SK-N-SH (cell line): ENCODE measurements at regions not wholly inside any gene's neighbourhood (a gene's known extent, or its start where the extent isn't known, plus 50 kb on each side); places are given as distances from the start of the nearest gene placed in this dataset.

Source experiments
- CTCF ChIA-PET: fragments of 300-600, 350-600 bp; formaldehyde crosslinking; extraction: SDS; loops from one replicate; lab custom pipeline; 2021; lab: Yijun Ruan, JAX
- POLR2A ChIA-PET: fragments of 350-600 bp; sonication (Branson Sonifier 250); formaldehyde crosslinking; extraction: SDS; loops from one replicate; lab custom pipeline; 2020; ENCODE audit warnings: antibody characterized with exemption, inconsistent platforms; lab: Yijun Ruan, JAX
- DNase-seq: peaks from one replicate; pipeline ENCODE4 v3.0.0; 2012
- H2AFZ ChIP-seq: fragments of 200-600 bp; sonication (generic); 2 replicates; pipeline ENCODE4 v1.8.1; 2016; ENCODE audit warnings: antibody characterized with exemption, mild to moderate bottlenecking, low read depth
- H3F3A ChIP-seq: fragments of 200-600 bp; sonication (generic); replicated peaks from 2 replicates; pipeline ENCODE3; 2016; ENCODE audit warnings: antibody characterized with exemption, mild to moderate bottlenecking; ENCODE audit not compliant: insufficient read depth
- H3K27ac ChIP-seq, 2 experiments: fragments of 200-500 bp in 1 of 2; fragments of 200-600 bp in 1 of 2; sonication (Bioruptor generic) in 1 of 2; sonication (generic), shearing (Covaris generic) in 1 of 2; 2 replicates each; pipeline versions ENCODE4 v1.5.1 to v1.6.1; 2014 to 2016; ENCODE audit warnings: low read depth in 2 of 2, inconsistent platforms in 1 of 2, low read length in 1 of 2, mild to moderate bottlenecking in 1 of 2, mixed read lengths in 1 of 2
- H3K27me3 ChIP-seq: fragments of 200-600 bp; sonication (generic), shearing (Covaris generic); 2 replicates; pipeline ENCODE4 v1.6.1; 2016; ENCODE audit warnings: mixed run types; ENCODE audit not compliant: insufficient read depth
- H3K36me3 ChIP-seq, 2 experiments: fragments of 200-500 bp in 1 of 2; fragments of 200-600 bp in 1 of 2; sonication (Bioruptor generic) in 1 of 2; sonication (generic) in 1 of 2; replicated peaks in 1 of 2; 2 replicates each; pipeline versions ENCODE3 to v1.5.1; 2014 to 2016; ENCODE audit warnings: low read length in 1 of 2, mild to moderate bottlenecking in 1 of 2; ENCODE audit not compliant: insufficient read depth in 2 of 2, control insufficient read depth in 1 of 2
- H3K4me1 ChIP-seq, 2 experiments: fragments of 200-500 bp in 1 of 2; fragments of 200-600 bp in 1 of 2; sonication (Bioruptor generic) in 1 of 2; sonication (generic), shearing (Covaris generic) in 1 of 2; 2 replicates each; pipeline versions ENCODE4 v1.5.1 to v1.6.1; 2014 to 2016; ENCODE audit warnings: low read depth in 1 of 2, low read length in 1 of 2, mixed run types in 1 of 2; ENCODE audit not compliant: insufficient read depth in 2 of 2, control insufficient read depth in 1 of 2
- H3K4me2 ChIP-seq: fragments of 200-600 bp; sonication (generic), shearing (Covaris generic); 2 replicates; pipeline ENCODE4 v1.6.1; 2017; ENCODE audit warnings: mixed run types
- H3K4me3 ChIP-seq, 2 experiments: fragments of 200-500 bp in 1 of 2; fragments of 200-600 bp in 1 of 2; sonication (Bioruptor generic) in 1 of 2; sonication (generic), shearing (Covaris generic) in 1 of 2; 2 replicates each; pipeline versions ENCODE4 v1.5.1 to v1.8.1; 2014 to 2016; ENCODE audit warnings: low read depth in 2 of 2, inconsistent platforms in 1 of 2, low read length in 1 of 2, mild to moderate bottlenecking in 1 of 2, mixed read lengths in 1 of 2, moderate library complexity in 1 of 2
- H3K79me2 ChIP-seq: fragments of 200-600 bp; sonication (generic); 2 replicates; pipeline ENCODE4 v1.8.1; 2017; ENCODE audit warnings: mild to moderate bottlenecking; ENCODE audit not compliant: insufficient read depth
- H3K9ac ChIP-seq: fragments of 200-600 bp; sonication (generic); 2 replicates; pipeline ENCODE4 v1.6.1; 2017; ENCODE audit warnings: mixed run types
- H3K9me2 ChIP-seq: fragments of 200-600 bp; sonication (generic); 2 replicates; pipeline ENCODE4 v1.6.1; 2017; ENCODE audit warnings: mixed run types
- H3K9me3 ChIP-seq: fragments of 200-600 bp; sonication (generic); 2 replicates; pipeline ENCODE4 v1.6.1; 2017; ENCODE audit warnings: mixed run types, mild to moderate bottlenecking, moderate library complexity
- H4K20me1 ChIP-seq: fragments of 200-600 bp; sonication (generic); 2 replicates; pipeline ENCODE4 v1.6.1; 2017; ENCODE audit warnings: mild to moderate bottlenecking, mixed run types; ENCODE audit not compliant: insufficient read depth
- CTCF ChIP-seq: fragments of 200-600 bp; sonication (generic); IDR thresholded peaks from 2 replicates; pipeline ENCODE4 v1.6.1; 2017; ENCODE audit warnings: antibody characterized with exemption, mild to moderate bottlenecking, moderate library complexity
- EP300 ChIP-seq, 2 experiments: IDR thresholded peaks; 2 replicates each; pipeline versions ENCODE4 v1.4.0 to v1.6.1; 2012; ENCODE audit warnings: borderline replicate concordance in 1 of 2, low read depth in 1 of 2, low read length in 1 of 2
- GABPA ChIP-seq: IDR thresholded peaks from 2 replicates; pipeline ENCODE4 v1.4.0; 2012; ENCODE audit warnings: low read depth, mild to moderate bottlenecking
- GATA2 ChIP-seq: sonication (generic); formaldehyde crosslinking; IDR thresholded peaks from 2 replicates; pipeline ENCODE4 v1.5.0; 2020; ENCODE audit warnings: mild to moderate bottlenecking, missing genetic modification reagents
- IRF3 ChIP-seq: fragments of 150-350 bp; IDR thresholded peaks from 2 replicates; pipeline ENCODE4 v1.6.1; 2016; ENCODE audit warnings: mild to moderate bottlenecking, low read depth, low read length
- JUND ChIP-seq: IDR thresholded peaks from 2 replicates; pipeline ENCODE4 v1.4.0; 2012
- MXI1 ChIP-seq: IDR thresholded peaks from 2 replicates; pipeline ENCODE4 v1.6.1; 2012; ENCODE audit warnings: mild to moderate bottlenecking, low read depth, low read length, improper control_type of control experiment
- NRF1 ChIP-seq: IDR thresholded peaks from 2 replicates; pipeline ENCODE4 v1.6.1; 2012; ENCODE audit warnings: low read depth, mild to moderate bottlenecking, low read length
- POLR2AphosphoS5 ChIP-seq: IDR thresholded peaks from 2 replicates; pipeline ENCODE4 v1.6.1; 2012; ENCODE audit warnings: low read depth, low read length
- RAD21 ChIP-seq: IDR thresholded peaks from 2 replicates; pipeline ENCODE4 v1.6.1; 2012; ENCODE audit warnings: mild to moderate bottlenecking, low read length
- REST ChIP-seq: IDR thresholded peaks from 2 replicates; pipeline ENCODE4 v1.6.1; 2012; ENCODE audit warnings: mild to moderate bottlenecking, low read depth, low read length, moderate library complexity
- SMC3 ChIP-seq: IDR thresholded peaks from 2 replicates; pipeline ENCODE4 v1.6.1; 2012; ENCODE audit warnings: low read depth, low read length, improper control_type of control experiment
- TAF1 ChIP-seq: IDR thresholded peaks from 2 replicates; pipeline ENCODE4 v1.6.1; 2012; ENCODE audit warnings: low read depth, mild to moderate bottlenecking, low read length, moderate library complexity, borderline replicate concordance
- TCF12 ChIP-seq: IDR thresholded peaks from 2 replicates; pipeline ENCODE4 v1.4.0; 2012
- WGBS: methylation state at CpG from one replicate; pipeline ENCODE4 v1.1.6; 2017; ENCODE audit warnings: low lambda C conversion rate; 5-methylcytosine and 5-hydroxymethylcytosine counted together

- ChIA-PET POLR2A (no interaction called here), CTCF (interaction anchor here (0.6 kb wide), 1 partner anchor 22 kb away, joined by 3 read pairs; no protein-coding TSS in a partner anchor)
- H3F3A ChIP-seq = no peaks in the 10 kb centered on the region
- no peak overlapping the region for H2AFZ ChIP-seq
- H4K20me1 ChIP-seq = no peaks in the 10 kb centered on the region
- no peaks in the 10 kb centered on the region for H3K79me2 ChIP-seq
- no peaks in the 10 kb centered on the region for H3K27me3 ChIP-seq
- 10% methylated on average over 2 of the region's 2 CpGs for WGBS
- H3K4me3 ChIP-seq = no peak overlapping the region
- no peak overlapping the region for H3K9ac ChIP-seq
- no peaks in the 10 kb centered on the region; a peak in 1 of 4 replicates for H3K4me1 ChIP-seq
- H3K36me3 ChIP-seq = no peaks in the 10 kb centered on the region
- no peak overlapping the region for H3K4me2 ChIP-seq
- no peak for TF ChIP-seq GABPA
- no peak for TF ChIP-seq REST
- no peak for TF ChIP-seq TCF12
- TF ChIP-seq MXI1 = no peak
- TF ChIP-seq NRF1 = no peak
- TF ChIP-seq TAF1 = no peak
- no peak for TF ChIP-seq IRF3
- no peak for TF ChIP-seq POLR2AphosphoS5
- TF ChIP-seq SMC3 = no peak
- no peak for TF ChIP-seq EP300 (IDR thresholded peaks at IDR 0.05; ENCODE audit: borderline replicate concordance in 1 of 2, low read depth in 1 of 2, low read length in 1 of 2)
- TF ChIP-seq GATA2 = no peak
- no peak for TF ChIP-seq JUND
- TF ChIP-seq CTCF = no peak
- no peak for TF ChIP-seq RAD21
- no peaks in the 10 kb centered on the region for H3K9me2 ChIP-seq
- no peak for DNase-seq
- H3K27ac ChIP-seq = no peak overlapping the region
- no peaks in the 10 kb centered on the region for H3K9me3 ChIP-seq
These were observed 836.3 kb upstream of the ACVR2A start for GRCh38 chr2:147008481-147008880.
